NCI-H1436 (cell line): ENCODE measurements at regions not wholly inside any gene's neighbourhood (a gene's known extent, or its start where the extent isn't known, plus 50 kb on each side); places are given as distances from the start of the nearest gene placed in this dataset.
A peak's percentile ranks its signal among the peaks of the same experiment; 100 is the strongest.
"Not testable (repeated sequence)": the region's sequence is repeated elsewhere in the genome, so short reads cannot be mapped to it uniquely, and the experiment has no call there.

Source experiments
- DNase-seq: peaks from one replicate; lab custom pipeline; 2025; lab: John Stamatoyannopoulos, UW

- DNase-seq: no peak
Measured at GRCh38 chr18:59038295-59039039, 101.2 kb upstream of the SEC11C start.

- not testable (repeated sequence) for DNase-seq
Measured at GRCh38 chr18:59039040-59039320, 100.7 kb upstream of the SEC11C start.

DNA sequence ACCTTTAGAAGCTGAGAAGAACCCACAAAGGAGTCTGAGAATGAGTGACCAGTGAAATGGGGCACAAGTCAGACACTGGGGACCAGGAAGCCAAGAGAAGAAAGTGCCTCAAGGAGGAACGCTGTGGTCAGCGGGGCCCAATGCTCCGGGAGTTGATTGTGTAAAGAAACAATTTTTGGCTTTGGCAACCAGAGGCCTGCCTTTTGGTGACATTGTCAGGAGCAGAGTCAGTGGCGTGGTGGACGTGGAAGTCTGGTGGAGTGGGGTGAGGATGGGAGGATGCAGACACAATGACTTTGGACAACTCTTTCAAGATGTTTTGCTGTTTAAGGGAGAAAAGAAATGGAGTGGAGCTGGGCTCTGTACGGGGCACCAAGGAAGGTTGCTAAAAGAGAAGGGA, 100.2 kb upstream of the SEC11C start:
- DNase-seq: no peak

GRCh38 chr18:59040770-59041148, 98.9 kb upstream of the SEC11C start:
- no peak for DNase-seq

DNA sequence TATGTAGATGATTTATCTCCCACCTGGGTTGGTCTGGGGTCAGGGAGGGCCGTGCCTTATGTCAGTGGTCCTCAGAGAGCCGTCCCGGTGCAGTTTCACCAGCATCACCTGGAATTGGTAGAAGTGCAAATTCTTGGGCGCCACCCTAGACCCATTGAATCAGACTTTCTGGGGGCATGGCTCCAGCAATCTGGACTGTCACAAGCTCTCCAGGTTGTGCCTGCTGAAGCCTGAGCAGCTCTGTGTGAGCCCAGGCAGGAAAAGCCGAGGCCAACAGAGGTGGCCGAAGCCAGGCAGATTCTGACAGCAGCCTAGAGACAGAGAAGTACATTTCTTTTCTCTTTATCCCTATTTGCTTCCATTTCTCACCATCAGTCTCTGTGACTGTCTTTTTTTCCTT, 98.4 kb upstream of the SEC11C start:
- no peak for DNase-seq

- no peak for DNase-seq
Measured at GRCh38 chr18:59041819-59042815, 97.6 kb upstream of the SEC11C start.

- DNase-seq: no peak
Measured at GRCh38 chr18:59044855-59045254, 94.8 kb upstream of the SEC11C start.

- DNase-seq: no peak
Measured at GRCh38 chr18:59047321-59048047, 92.2 kb upstream of the SEC11C start.

DNA sequence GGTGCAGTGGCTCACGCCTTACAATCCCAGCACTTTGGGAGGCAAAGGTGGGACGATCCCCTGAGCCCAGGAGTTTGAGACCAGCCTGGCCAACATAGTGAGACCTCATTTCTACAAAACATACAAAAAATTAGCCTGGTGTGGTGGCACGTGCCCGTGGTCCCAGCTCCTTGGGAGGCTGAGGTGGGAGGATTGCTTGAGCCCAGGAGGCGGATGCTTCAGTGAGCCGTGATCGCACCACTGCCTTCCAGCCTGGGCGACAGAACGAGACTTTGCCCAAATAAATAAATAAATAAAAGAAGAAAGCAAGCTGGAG, 91.7 kb upstream of the SEC11C start:
- no peak for DNase-seq

DNA sequence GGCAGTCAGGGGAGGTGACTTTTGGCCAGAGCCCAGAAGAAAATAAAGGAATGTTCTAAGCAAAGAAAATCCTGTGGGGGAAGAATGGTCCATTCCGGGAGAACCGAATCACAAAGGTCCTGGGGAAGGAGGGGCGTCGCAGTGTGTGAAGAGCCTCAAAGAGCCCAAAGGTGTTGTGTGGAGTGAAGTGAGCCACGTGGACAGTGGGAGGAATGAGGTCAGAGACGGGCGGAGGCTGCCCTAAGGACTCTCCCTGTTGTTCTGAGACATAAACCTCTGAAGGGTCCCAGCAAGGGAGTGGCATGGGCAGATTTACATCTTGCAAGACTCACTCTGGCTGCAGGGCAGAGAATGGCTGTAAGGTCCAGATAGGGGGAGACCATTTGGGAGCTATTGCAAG, 91.3 kb upstream of the SEC11C start:
- no peak for DNase-seq

GRCh38 chr18:59049721-59050660, 89.7 kb upstream of the SEC11C start:
- DNase-seq: no peak

DNA sequence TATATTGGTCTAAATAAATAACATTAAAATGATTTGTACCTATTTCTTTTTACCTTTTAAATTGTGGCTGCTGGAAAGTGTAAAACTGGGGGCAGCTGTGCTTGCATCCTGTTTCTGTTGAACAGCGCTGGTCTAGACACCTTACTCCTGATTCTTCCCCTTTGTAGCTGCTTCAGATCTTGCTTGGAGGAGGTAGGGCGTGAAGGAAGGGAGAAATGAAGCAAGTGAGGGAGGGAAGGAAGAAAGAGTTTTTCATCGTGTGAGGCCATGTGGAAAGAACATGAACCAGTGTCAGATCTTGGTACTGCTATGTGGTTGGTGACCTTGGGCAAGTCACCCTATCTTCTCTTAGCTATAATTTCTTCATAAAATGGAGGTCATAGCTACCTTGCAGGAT, 89.0 kb upstream of the SEC11C start:
- DNase-seq: no peak

- DNase-seq: no peak
Measured at GRCh38 chr18:59051470-59052165, 88.1 kb upstream of the SEC11C start.

- no peak for DNase-seq
Measured at GRCh38 chr18:59052965-59053820, 86.5 kb upstream of the SEC11C start.

GRCh38 chr18:59054496-59055287, 85.0 kb upstream of the SEC11C start:
- no peak for DNase-seq

DNA sequence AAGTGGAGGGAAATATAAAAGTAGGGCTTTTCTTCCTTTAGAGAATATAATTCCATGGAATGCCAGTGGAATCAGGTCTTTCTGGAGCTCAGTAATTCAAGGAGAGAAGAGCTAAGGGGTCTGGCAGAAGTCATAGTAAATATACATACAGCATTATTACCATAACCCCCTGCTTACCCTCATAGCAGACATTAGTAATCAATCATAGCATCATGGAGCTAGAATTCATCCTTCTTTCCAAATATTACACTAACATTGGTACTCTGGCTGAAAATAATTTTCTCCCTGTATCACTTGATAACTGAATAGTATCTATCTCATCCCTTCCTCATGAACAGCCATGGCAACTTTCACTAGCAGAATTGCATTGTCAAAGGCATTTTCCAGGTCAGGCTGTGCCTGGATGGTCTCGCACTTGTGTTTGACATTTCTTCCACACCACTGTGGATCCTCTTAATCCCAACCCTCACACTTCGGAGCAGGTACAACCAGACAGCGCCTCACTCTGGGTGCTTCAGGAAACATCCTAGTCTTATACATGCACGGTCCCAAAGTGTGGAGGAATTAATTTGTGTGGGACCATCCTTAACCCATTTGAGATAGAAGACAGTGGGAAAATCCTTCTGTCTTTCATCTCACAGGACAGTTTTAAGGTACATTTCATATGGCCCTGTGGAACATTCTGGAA, 84.2 kb upstream of the SEC11C start:
- DNase-seq: no peak

GRCh38 chr18:59056706-59057492, 82.8 kb upstream of the SEC11C start:
- peak; percentile 26 for DNase-seq

- DNase-seq: no peak
Measured at GRCh38 chr18:59057493-59057795, 82.2 kb upstream of the SEC11C start.
